Endothelial cell of umbilical vein (primary cell): ENCODE measurements at regions not wholly inside any gene's neighbourhood (a gene's known extent, or its start where the extent isn't known, plus 50 kb on each side); places are given as distances from the start of the nearest gene placed in this dataset.

Experiments used
- CTCF ChIP-seq, 2 donors: IDR thresholded peaks; 1 replicate in 1 of 2; 2 replicates in 1 of 2; pipeline ENCODE4 v1.5.1; 2011; ENCODE audit warnings: low read length in 2 of 2, mild to moderate bottlenecking in 2 of 2, moderate library complexity in 2 of 2, control low read depth in 1 of 2, inconsistent platforms in 1 of 2, low read depth in 1 of 2; ENCODE audit not compliant: insufficient read depth in 1 of 2; ENCODE audit errors: extremely low read depth in 1 of 2
- EZH2 ChIP-seq: IDR thresholded peaks from 2 replicates; pipeline ENCODE4 v1.6.1; 2012; ENCODE audit warnings: borderline replicate concordance, low read depth, mild to moderate bottlenecking, moderate library complexity, low read length, inconsistent platforms; ENCODE audit not compliant: severe bottlenecking
- FOS ChIP-seq: IDR thresholded peaks from 2 replicates; pipeline ENCODE4 v1.6.1; 2011; ENCODE audit warnings: mild to moderate bottlenecking, low read length, moderate library complexity, borderline replicate concordance; ENCODE audit not compliant: insufficient read depth
- GATA2 ChIP-seq: IDR thresholded peaks from 2 replicates; pipeline ENCODE4 v1.7.0; 2011; ENCODE audit warnings: low read depth, mild to moderate bottlenecking, moderate library complexity, mixed read lengths, low read length; ENCODE audit not compliant: insufficient read length, insufficient read depth
- JUN ChIP-seq: IDR thresholded peaks from 2 replicates; pipeline ENCODE4 v1.6.1; 2011; ENCODE audit warnings: borderline replicate concordance, low read depth; ENCODE audit not compliant: insufficient read length, insufficient read depth
- MAX ChIP-seq: IDR thresholded peaks from 2 replicates; pipeline ENCODE4 v1.6.1; 2011; ENCODE audit not compliant: insufficient read depth, insufficient read length
- MYC ChIP-seq: IDR thresholded peaks from one replicate; pipeline ENCODE4 v1.6.1; 2011; ENCODE audit warnings: mild to moderate bottlenecking, low read depth, low read length
- POLR2A ChIP-seq: IDR thresholded peaks from 2 replicates; pipeline ENCODE4 v1.6.1; 2012; ENCODE audit warnings: low read depth, mild to moderate bottlenecking, control low read depth, low read length
- POLR2AphosphoS5 ChIP-seq: IDR thresholded peaks from 2 replicates; pipeline ENCODE4 v1.6.1; 2012; ENCODE audit warnings: low read depth, mild to moderate bottlenecking, control low read depth, low read length, moderate library complexity; ENCODE audit not compliant: insufficient read depth

- TF ChIP-seq CTCF (IDR thresholded peaks at IDR 0.05; ENCODE audit: extremely low read depth in 1 of 2, insufficient read depth in 1 of 2, low read depth in 1 of 2, low read length in 2 of 2) (no peak), FOS (no peak), MAX (no peak), POLR2AphosphoS5 (no peak), EZH2 (no peak), POLR2A (no peak), MYC (no peak), JUN (no peak), GATA2 (no peak)
Measured at GRCh38 chr2:173791502-173791901, 173.7 kb downstream of the SP3 start.
